Transverse colon (tissue), 3 donors: ENCODE measurements at regions not wholly inside any gene's neighbourhood (a gene's known extent, or its start where the extent isn't known, plus 50 kb on each side); places are given as distances from the start of the nearest gene placed in this dataset.

ENCODE experiments used
- CTCF ChIP-seq, 5 experiments: fragments of 200-600 bp in 3 of 5; fragments of 450-650 bp in 2 of 5; sonication (generic) in 3 of 5; IDR thresholded peaks; 1 replicate in 2 of 5; 2 replicates in 3 of 5; pipeline ENCODE4 v1.5.1; 2016 to 2017; ENCODE audit warnings: antibody characterized with exemption in 5 of 5, inconsistent platforms in 3 of 5, mild to moderate bottlenecking in 2 of 5, moderate library complexity in 1 of 5
- POLR2A ChIP-seq: fragments of 450-650 bp; IDR thresholded peaks from one replicate; pipeline ENCODE4 v1.6.1; 2016; ENCODE audit warnings: antibody characterized with exemption, mild to moderate bottlenecking, moderate library complexity

- TF ChIP-seq POLR2A, result no peak
- no peak for TF ChIP-seq CTCF (IDR thresholded peaks at IDR 0.05)
Measured at GRCh38 chr22:25494774-25495173, 69.7 kb upstream of the GRK3 start.
